H7 (cell line): ENCODE measurements at regions not wholly inside any gene's neighbourhood (a gene's known extent, or its start where the extent isn't known, plus 50 kb on each side); places are given as distances from the start of the nearest gene placed in this dataset.

Source experiments
- DNase-seq: peaks from one replicate; pipeline ENCODE4 v3.0.0; 2012
- H3K27me3 ChIP-seq: 2 replicates; pipeline ENCODE4 v1.6.0; 2011; ENCODE audit warnings: mild to moderate bottlenecking, low read length; ENCODE audit not compliant: control insufficient read depth, insufficient read depth
- H3K36me3 ChIP-seq: replicated peaks from 2 replicates; pipeline ENCODE4 v1.5.1; 2011; ENCODE audit warnings: low read length; ENCODE audit not compliant: control insufficient read depth, insufficient read depth
- H3K4me3 ChIP-seq: 2 replicates; pipeline ENCODE4 v1.5.1; 2011; ENCODE audit warnings: low read depth, mild to moderate bottlenecking, control low read depth, low read length, moderate library complexity; ENCODE audit not compliant: insufficient read depth

DNA sequence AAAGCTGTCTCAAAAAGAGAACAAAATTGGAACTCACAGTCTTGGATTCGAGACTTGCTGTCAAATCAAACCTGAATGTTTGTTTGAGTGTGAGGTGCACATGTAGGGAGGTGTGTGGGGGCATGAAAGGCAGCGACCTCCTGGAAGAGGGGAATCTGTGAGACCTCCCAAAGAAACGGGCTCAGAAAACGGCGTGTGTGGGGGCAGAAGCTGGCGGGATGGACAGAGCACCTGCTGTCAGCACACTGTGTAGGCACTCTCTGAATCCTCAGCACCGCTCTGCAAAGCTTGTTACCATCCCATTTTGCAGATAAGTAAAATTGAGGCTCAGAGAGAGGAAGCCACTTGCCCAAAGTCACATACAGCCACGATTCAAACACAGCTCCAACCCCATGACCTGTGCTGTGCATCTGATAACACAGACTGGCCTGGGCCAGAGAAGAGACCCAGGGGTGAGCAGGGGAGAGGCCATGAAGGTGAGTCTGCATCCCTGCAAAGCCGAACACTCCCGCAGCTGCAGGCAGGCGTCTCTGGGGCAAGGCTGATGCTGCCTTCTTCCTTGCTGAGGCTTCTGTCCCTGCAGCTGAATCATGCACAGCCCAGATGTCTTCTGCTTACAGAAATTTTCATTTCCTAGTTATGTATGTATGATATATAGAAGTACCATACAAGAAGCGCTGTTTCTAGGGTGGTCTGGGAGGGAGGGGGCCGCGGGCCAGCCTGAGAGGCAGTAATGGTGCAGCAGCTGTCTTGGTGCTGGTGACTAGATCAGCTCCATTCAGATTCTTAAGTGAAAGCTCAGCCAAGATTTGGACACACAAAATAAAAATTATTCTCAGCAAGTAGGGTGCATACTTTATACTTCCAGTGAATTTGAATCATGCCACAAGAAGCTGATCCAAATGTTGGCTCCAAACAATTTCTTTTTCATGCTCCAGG lies 67.3 kb upstream of the SHISAL1 start:
- no peak for DNase-seq
- H3K27me3 ChIP-seq: no peaks in the 10 kb centered on the region
- H3K4me3 ChIP-seq: no peak overlapping the region
- no peaks in the 10 kb centered on the region for H3K36me3 ChIP-seq

DNA sequence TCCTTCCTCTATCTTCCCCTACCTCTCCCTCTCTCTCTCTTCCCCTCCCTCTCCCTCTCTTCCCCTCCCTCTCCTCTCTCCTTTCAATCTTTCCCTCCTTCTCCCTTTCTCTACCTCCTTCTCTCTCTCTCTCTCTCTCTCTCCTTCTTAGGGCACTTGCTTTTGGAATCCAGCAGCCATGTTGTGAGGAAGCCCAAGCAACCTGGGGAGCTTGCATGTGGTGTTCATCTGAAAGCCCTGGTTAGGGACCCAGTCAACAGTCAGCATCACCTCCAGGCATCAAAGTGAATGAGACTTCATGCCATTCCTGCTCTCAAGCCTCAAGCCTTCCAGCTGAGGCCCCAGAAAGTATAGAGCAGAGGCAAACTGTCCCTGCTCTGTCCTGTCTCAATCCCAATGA lies 65.6 kb upstream of the SHISAL1 start:
- Histone ChIP-seq H3K27me3 (no peaks in the 10 kb centered on the region), H3K36me3 (no peaks in the 10 kb centered on the region), H3K4me3 (no peak overlapping the region)
- DNase-seq: no peak

GRCh38 chr22:44375451-44375850 lies 62.7 kb upstream of the SHISAL1 start:
- Histone ChIP-seq H3K27me3 (no peaks in the 10 kb centered on the region), H3K4me3 (no peak overlapping the region), H3K36me3 (no peaks in the 10 kb centered on the region)
- DNase-seq: no peak

DNA sequence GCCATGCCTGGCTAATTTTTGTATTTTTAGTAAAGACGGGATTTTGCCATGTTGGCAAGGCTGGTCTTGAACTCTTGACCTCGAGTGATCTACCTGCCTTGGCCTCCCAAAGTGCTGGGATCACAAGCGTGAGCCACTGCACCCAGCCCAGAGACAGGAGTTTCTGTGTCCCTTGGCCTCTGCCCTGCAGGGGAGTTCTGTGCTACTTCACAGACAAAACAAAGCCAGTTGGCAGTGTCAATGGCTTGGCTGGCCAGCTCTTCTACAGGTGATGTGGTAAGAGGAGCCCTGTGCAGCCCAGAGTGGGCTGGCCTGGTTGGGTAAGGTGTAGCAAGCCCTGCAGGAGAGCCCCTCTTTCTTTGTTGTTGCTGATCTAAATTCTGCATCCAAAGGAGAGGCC lies 60.5 kb upstream of the SHISAL1 start:
- no peaks in the 10 kb centered on the region for H3K27me3 ChIP-seq
- no peak for DNase-seq
- H3K4me3 ChIP-seq: no peak overlapping the region
- H3K36me3 ChIP-seq: no peaks in the 10 kb centered on the region

- Histone ChIP-seq H3K36me3 (no peaks in the 10 kb centered on the region), H3K4me3 (no peak overlapping the region)
- DNase-seq: no peak
Observed at GRCh38 chr22:44372611-44373010, 59.9 kb upstream of the SHISAL1 start.

GRCh38 chr22:44371741-44372525 lies 59.2 kb upstream of the SHISAL1 start:
- no peak overlapping the region for H3K4me3 ChIP-seq
- DNase-seq: no peak
- no peaks in the 10 kb centered on the region for H3K36me3 ChIP-seq
- no peaks in the 10 kb centered on the region for H3K27me3 ChIP-seq

More at GRCh38 chr22:44372611-44373010, 59.9 kb upstream of the SHISAL1 start:
- H3K27me3 ChIP-seq: no peaks in the 10 kb centered on the region

- Histone ChIP-seq H3K4me3 (no peak overlapping the region), H3K36me3 (no peaks in the 10 kb centered on the region), H3K27me3 (no peaks in the 10 kb centered on the region)
- DNase-seq: no peak
Observed at GRCh38 chr22:44369916-44370801, 57.4 kb upstream of the SHISAL1 start.

- DNase-seq: peak; percentile 90
- H3K36me3 ChIP-seq: no peaks in the 10 kb centered on the region
- no peak overlapping the region for H3K4me3 ChIP-seq
- H3K27me3 ChIP-seq: no peaks in the 10 kb centered on the region
Observed at GRCh38 chr22:44369293-44369661, 56.5 kb upstream of the SHISAL1 start.

GRCh38 chr22:44368611-44369292 lies 56.0 kb upstream of the SHISAL1 start:
- DNase-seq: no peak
- no peaks in the 10 kb centered on the region for H3K36me3 ChIP-seq
- H3K4me3 ChIP-seq: no peak overlapping the region

DNA sequence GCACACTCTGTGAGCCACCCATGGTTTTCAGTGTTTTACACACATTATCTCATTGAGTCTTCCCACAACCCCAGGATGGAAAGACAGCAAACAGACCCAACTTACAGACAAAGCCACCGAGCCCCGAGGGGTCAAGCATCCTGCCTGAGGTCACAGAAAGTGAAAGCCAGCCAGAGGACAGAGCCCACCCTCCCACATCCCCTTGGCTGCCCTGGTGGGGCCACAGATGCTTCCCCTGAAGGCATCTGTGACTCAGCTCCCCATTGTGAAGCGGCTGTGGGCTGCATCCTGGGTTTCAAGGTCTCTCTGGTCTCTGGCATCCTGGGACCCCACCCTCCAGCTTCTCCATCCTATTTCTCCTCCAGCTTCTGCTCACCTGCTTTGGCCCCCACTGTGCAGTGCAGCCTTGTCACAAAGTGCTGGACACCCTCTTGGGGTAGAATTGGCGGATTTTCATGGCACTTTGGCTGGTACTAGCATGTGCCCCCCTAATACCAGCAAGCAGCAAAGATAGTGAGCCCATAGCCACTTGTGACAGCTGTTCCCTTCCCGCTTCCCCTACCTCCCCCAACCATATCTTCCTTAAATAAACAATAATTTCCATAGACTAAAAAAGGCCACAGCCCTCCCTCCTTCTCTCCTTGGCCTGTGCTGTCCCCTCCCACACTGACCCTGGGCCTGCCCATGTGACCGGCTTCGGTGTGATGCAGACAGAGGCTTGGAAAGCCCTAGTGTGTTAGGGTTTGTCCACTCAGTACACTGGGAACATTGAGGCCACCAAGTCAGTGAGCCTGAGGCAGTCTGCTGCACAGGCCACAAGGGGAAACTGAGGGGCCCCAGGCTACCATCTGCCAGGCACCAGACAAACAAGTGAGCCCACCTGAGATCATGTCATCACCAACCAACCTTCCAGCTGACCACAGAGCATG lies 53.9 kb upstream of the SHISAL1 start:
- H3K4me3 ChIP-seq: no peak overlapping the region
- no peaks in the 10 kb centered on the region for H3K36me3 ChIP-seq
- no peaks in the 10 kb centered on the region for H3K27me3 ChIP-seq
- DNase-seq: no peak

More at GRCh38 chr22:44368611-44369292, 56.0 kb upstream of the SHISAL1 start:
- H3K27me3 ChIP-seq: no peaks in the 10 kb centered on the region

DNA sequence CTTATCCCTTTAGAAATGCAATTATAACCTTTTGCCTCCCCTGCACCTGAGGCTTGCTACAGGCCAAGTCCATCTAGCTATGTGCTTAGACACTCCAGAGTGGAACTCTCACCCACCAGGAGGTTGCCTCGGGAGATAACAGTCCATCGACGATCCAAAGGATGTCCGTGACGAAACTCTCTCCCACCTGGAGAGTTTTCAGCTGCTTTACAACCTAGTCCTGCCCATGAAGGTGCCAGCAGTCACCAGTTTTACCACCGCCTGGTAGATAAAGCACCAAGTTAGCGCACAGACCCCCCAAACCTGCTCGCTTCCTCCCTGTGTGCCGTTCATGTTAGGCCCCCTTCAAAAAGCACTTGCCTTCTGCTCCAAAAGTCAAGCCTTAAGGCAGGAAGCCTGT lies 53.1 kb upstream of the SHISAL1 start:
- DNase-seq: no peak
- Histone ChIP-seq H3K27me3 (no peaks in the 10 kb centered on the region), H3K4me3 (no peak overlapping the region), H3K36me3 (no peaks in the 10 kb centered on the region)

DNA sequence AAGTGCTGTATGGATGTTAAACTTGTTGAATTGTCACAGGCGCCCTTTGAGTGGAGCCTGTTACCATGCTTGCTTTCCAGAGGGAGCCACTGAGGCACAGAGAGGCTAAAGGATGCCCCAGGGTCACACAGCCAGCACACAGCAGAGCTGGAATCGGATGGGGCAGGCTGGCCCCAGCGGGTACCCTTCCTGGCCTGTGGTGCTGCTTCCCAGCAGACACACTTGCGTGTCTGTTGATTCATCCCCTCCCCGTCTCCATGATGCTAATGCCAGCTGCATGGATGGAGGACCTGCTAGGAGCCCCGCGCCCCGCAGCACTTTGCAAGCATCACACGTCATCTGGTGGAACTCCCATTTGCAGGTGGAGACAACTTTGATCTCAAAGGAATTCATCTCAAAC lies 52.4 kb upstream of the SHISAL1 start:
- Histone ChIP-seq H3K4me3 (no peak overlapping the region), H3K27me3 (no peaks in the 10 kb centered on the region), H3K36me3 (no peaks in the 10 kb centered on the region)
- DNase-seq: no peak

DNA sequence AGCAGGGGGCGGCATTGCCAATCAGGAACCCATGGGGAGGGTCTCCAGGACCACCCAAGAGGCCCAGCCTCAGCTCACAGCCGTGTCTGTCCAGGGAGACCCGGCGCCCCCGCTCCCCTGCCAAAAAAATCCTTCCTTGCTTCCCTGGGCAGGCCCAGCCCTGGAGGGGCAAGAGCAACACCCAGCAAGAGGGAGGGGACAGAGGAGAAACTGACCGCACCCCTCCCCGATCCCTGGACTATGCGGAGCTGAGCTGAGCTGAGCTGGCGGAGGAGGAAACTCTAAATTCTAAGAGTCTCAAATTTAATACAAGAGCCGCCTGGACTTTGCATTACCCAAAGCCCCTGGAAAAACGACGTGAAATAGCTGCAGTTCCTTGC lies 52.0 kb upstream of the SHISAL1 start:
- Histone ChIP-seq H3K36me3 (no peaks in the 10 kb centered on the region), H3K27me3 (no peaks in the 10 kb centered on the region), H3K4me3 (no peak overlapping the region)
- DNase-seq: peak; percentile 51
